Peyer's patch (tissue), 4 donors: ENCODE measurements at regions not wholly inside any gene's neighbourhood (a gene's known extent, or its start where the extent isn't known, plus 50 kb on each side); places are given as distances from the start of the nearest gene placed in this dataset.

Experiments used
- CTCF ChIP-seq, 6 experiments: fragments of 450-650 bp in 4 of 6; fragments of 200-600 bp in 2 of 6; sonication (generic) in 1 of 6; IDR thresholded peaks; one replicate each; pipeline ENCODE4 v1.5.1; 2017 to 2019; ENCODE audit warnings: antibody characterized with exemption in 6 of 6, mild to moderate bottlenecking in 3 of 6, moderate library complexity in 1 of 6
- POLR2A ChIP-seq, 2 donors: fragments of 450-650 bp; IDR thresholded peaks; one replicate each; pipeline ENCODE4 v1.5.1; 2017; ENCODE audit warnings: antibody characterized with exemption in 2 of 2, mild to moderate bottlenecking in 2 of 2, moderate library complexity in 2 of 2

- TF ChIP-seq CTCF (IDR thresholded peaks at IDR 0.05) (no peak), POLR2A (IDR thresholded peaks at IDR 0.05) (no peak)
Measured at GRCh38 chr18:29523371-29523770, 1346.4 kb upstream of the CDH2 start.
